Kidney (tissue), 13 donors: ENCODE measurements at regions not wholly inside any gene's neighbourhood (a gene's known extent, or its start where the extent isn't known, plus 50 kb on each side); places are given as distances from the start of the nearest gene placed in this dataset.

Source experiments
- DNase-seq, 5 donors: peaks; one replicate each; pipeline ENCODE4 v3.0.0-alpha.2; 2013 to 2020
- FAIRE-seq: peaks from 2 replicates; lab custom pipeline; 2012; peaks lifted over from hg19 to GRCh38; lab: Jason Lieb, UNC
- H3K27ac ChIP-seq, 2 donors: one replicate each; pipeline ENCODE4 v1.7.0; 2013; ENCODE audit warnings: low read depth in 2 of 2, low read length in 2 of 2, inconsistent platforms in 1 of 2
- H3K27me3 ChIP-seq: one replicate; pipeline ENCODE4 v1.7.1; 2013; ENCODE audit warnings: low read length, inconsistent platforms; ENCODE audit not compliant: control insufficient read depth, insufficient read depth
- H3K36me3 ChIP-seq, 3 donors: one replicate each; pipeline versions ENCODE4 v1.7.0 to v1.7.1; 2013; ENCODE audit warnings: low read length in 3 of 3, control low read depth in 1 of 3, inconsistent platforms in 1 of 3; ENCODE audit not compliant: insufficient read depth in 3 of 3, control insufficient read depth in 2 of 3
- H3K4me1 ChIP-seq, 3 donors: one replicate each; pipeline versions ENCODE4 v1.7.0 to v1.7.1; 2013; ENCODE audit warnings: low read length in 3 of 3, inconsistent platforms in 1 of 3, low read depth in 1 of 3; ENCODE audit not compliant: control insufficient read depth in 2 of 3, insufficient read depth in 2 of 3
- H3K4me3 ChIP-seq, 3 donors: one replicate each; pipeline versions ENCODE4 v1.7.0 to v1.8.1; 2013; ENCODE audit warnings: low read length in 3 of 3, control low read depth in 1 of 3, inconsistent platforms in 1 of 3
- H3K9ac ChIP-seq, 3 donors: one replicate each; pipeline versions ENCODE4 v1.7.0 to v1.7.1; 2013; ENCODE audit warnings: low read length in 3 of 3, control low read depth in 1 of 3, inconsistent platforms in 1 of 3
- H3K9me3 ChIP-seq, 3 donors: one replicate each; pipeline versions ENCODE4 v1.7.0 to v1.7.1; 2013; ENCODE audit warnings: low read length in 3 of 3, control low read depth in 1 of 3, inconsistent platforms in 1 of 3; ENCODE audit not compliant: control insufficient read depth in 2 of 3, insufficient read depth in 1 of 3
- intact Hi-C: fragments of 100-400 bp; cut with DNase I; formaldehyde crosslinking; loops from one replicate; pipeline ENCODE4 v1.11.1; 2022
- TF ChIP-seq, protein P1 (sequence below): IDR thresholded peaks from 3 replicates; pipeline ENCODE4 v1.5.1; 2012; ENCODE audit warnings: mild to moderate bottlenecking, moderate library complexity, borderline replicate concordance; ENCODE audit not compliant: insufficient read depth; ENCODE audit errors: extremely low read depth
- donor health status: control.
- donor health status: control.
- donor health status: control.
- donor health status: control.
- donor health status: control.
- donor health status: DM: yes; HTN: yes; CAD: no.
- donor health status: Normal renal cell carcinoma (clear cell type).

DNA sequence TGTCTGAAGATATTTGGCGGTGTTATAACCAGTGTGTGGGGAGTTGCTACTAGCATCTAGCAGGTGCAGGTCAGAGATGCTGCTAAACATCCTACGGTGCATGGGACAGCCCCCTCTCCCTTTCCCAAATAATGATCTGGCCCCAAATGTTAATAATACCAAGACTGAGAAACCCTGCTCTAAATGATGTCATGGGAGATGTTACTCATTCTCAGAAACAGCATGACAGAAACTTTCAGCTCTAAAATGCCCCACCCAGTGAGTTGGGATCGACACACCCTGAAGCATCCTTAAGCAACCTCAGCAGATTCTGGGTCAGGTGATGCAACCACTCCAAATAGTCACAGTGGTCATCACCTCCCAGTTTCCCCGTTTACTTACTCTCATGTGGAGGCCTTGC, 108.8 kb upstream of the MPP7 start:
- intact Hi-C loops: no loop called here
- no peak for FAIRE-seq
- TF ChIP-seq, protein P1, sequence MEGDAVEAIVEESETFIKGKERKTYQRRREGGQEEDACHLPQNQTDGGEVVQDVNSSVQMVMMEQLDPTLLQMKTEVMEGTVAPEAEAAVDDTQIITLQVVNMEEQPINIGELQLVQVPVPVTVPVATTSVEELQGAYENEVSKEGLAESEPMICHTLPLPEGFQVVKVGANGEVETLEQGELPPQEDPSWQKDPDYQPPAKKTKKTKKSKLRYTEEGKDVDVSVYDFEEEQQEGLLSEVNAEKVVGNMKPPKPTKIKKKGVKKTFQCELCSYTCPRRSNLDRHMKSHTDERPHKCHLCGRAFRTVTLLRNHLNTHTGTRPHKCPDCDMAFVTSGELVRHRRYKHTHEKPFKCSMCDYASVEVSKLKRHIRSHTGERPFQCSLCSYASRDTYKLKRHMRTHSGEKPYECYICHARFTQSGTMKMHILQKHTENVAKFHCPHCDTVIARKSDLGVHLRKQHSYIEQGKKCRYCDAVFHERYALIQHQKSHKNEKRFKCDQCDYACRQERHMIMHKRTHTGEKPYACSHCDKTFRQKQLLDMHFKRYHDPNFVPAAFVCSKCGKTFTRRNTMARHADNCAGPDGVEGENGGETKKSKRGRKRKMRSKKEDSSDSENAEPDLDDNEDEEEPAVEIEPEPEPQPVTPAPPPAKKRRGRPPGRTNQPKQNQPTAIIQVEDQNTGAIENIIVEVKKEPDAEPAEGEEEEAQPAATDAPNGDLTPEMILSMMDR: no peak

DNA sequence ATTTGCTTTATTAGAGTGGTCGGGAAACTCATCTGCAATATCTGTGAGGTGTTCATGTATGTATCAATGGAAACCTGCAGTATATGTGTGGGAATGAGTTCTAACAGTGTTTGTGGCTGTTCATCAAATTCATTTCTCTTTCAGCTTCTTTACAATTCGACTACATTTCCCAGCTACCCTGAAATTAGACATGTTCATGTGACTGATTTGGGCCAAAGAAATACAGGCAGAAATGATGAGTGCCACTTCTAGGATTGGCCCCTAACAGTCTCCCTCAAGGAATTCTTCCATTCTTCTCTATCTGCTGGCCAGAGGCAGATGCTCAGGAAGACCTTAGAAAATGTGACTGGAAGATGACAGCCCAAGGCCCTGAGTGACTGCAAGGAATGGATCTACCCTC, 114.8 kb upstream of the WAC start:
- no peak for FAIRE-seq
- no peak for DNase-seq
- intact Hi-C loops: no loop called here
- Histone ChIP-seq H3K9me3 (peaks cover 0 to 2% (median 0%) of the 10 kb centered on the region in 3 donors), H3K36me3 (no peaks in the 10 kb centered on the region), H3K4me3 (no peak overlapping the region), H3K27ac (no peak overlapping the region), H3K27me3 (no peaks in the 10 kb centered on the region), H3K4me1 (no peaks in the 10 kb centered on the region), H3K9ac (no peak overlapping the region)
- TF ChIP-seq, protein P1: no peak

More for the DNA sequence above, 108.8 kb upstream of the MPP7 start:
- H3K27me3 ChIP-seq: no peaks in the 10 kb centered on the region
- no peak overlapping the region for H3K9ac ChIP-seq
- DNase-seq: no peak
- no peaks in the 10 kb centered on the region for H3K36me3 ChIP-seq
- H3K4me3 ChIP-seq: no peak overlapping the region
- H3K4me1 ChIP-seq: no peaks in the 10 kb centered on the region
- H3K9me3 ChIP-seq: peaks cover 0 to 2% (median 0%) of the 10 kb centered on the region in 3 donors
- no peak overlapping the region for H3K27ac ChIP-seq

DNA sequence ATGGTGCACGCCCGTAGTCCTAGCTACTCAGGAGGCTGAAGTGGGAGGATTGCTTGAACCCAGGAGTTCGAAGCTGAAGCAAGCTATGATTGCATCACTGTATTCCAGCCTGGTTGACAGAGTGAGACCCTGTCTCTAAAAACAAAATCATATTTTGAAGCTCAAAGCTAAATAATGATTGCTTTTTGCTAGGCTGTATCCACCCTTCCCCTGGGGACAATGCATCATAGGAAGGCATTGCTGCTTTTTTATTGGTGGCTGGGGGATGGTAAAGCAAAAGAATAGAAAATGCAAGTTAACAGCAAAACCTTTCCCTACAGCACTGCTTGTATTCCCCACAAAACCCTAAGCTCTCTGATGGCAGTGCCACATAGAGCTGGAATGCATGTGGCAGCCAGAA, 107.5 kb upstream of the WAC start:
- Histone ChIP-seq H3K27me3 (no peaks in the 10 kb centered on the region), H3K36me3 (no peaks in the 10 kb centered on the region), H3K27ac (no peak overlapping the region), H3K9me3 (no peaks in the 10 kb centered on the region), H3K4me3 (no peak overlapping the region), H3K9ac (no peak overlapping the region), H3K4me1 (no peaks in the 10 kb centered on the region)
- no peak for FAIRE-seq
- intact Hi-C loops: no loop called here
- DNase-seq: no peak
- TF ChIP-seq, protein P1: no peak
